ENCODE measurements at regions not wholly inside any gene's neighbourhood (a gene's known extent, or its start where the extent isn't known, plus 50 kb on each side); places are given as distances from the start of the nearest gene placed in this dataset.

DNA sequence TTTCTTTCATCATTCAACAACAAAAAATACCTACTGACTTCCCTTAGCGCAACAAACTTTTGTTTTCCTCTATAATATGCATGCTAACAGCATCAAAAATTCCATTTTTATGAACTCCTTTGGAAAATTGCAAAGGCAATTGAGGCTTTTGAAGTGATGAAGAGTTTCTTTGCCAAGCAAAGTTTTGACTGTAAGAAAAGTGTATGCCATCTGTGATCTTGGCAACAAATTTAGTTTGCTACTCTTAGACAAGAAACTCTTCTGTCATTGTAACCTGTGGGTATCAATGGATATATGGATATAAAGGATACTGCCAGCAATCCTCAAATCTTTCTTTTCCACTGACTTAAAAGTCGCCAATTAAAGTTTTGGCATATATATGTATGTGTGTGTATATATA, 72.0 kb upstream of the GABRA1 start:
- no peak overlapping the region for H2BK20ac ChIP-seq (ENCODE audit: low read length)
- H2AFZ ChIP-seq (ENCODE audit: low read length), result no peak overlapping the region
- no peak overlapping the region for H3K27ac ChIP-seq (ENCODE audit: low read depth, low read length)
- FAIRE-seq (no peak), DNase-seq (ENCODE audit: low read depth in 1 of 2, low spot score in 2 of 2) (no peak)
- ChIA-PET POLR2A (ENCODE audit: partially characterized antibody) (no interaction called here), CTCF (ENCODE audit: partially characterized antibody) (no interaction called here)
- no peak overlapping the region for H4K5ac ChIP-seq (ENCODE audit: insufficient read length, low read depth, low read length)
- H4K91ac ChIP-seq (replicated peaks; ENCODE audit: insufficient read length, low read length), result no peak overlapping the region
- H3K23me2 ChIP-seq (ENCODE audit: low read depth, low read length), result no peaks in the 10 kb centered on the region
- H3K56ac ChIP-seq (replicated peaks; ENCODE audit: insufficient read length, low read depth, low read length), result no peak overlapping the region
- no peak overlapping the region for H4K8ac ChIP-seq (ENCODE audit: extremely low read depth, insufficient read depth, low read length)
- H3K4me3 ChIP-seq (ENCODE audit: extremely low read depth in 1 of 4, insufficient read depth in 2 of 4, low read depth in 3 of 4, low read length in 4 of 4), result no peak overlapping the region
- no peak overlapping the region for H2BK15ac ChIP-seq (ENCODE audit: low read length)
- no peak overlapping the region for H2AK5ac ChIP-seq (ENCODE audit: low read depth, low read length)
- H3K18ac ChIP-seq (ENCODE audit: extremely low read depth, low read length), result no peak overlapping the region
- H4K20me1 ChIP-seq (replicated peaks in 1 of 2; ENCODE audit: control insufficient read depth in 1 of 2, insufficient read depth in 2 of 2, low read length in 2 of 2), result no peaks in the 10 kb centered on the region
- H3K4ac ChIP-seq (replicated peaks; ENCODE audit: insufficient read length, low read depth, low read length), result no peak overlapping the region
- H2BK12ac ChIP-seq (ENCODE audit: low read depth, low read length), result no peak overlapping the region
- 91% methylated on average over 2 of the region's 2 CpGs; no CpG with 5 or more reads in 1 of the 2 experiments for WGBS, 2 experiments (ENCODE audit: extremely low coverage in 1 of 2, insufficient coverage in 1 of 2, insufficient read length in 1 of 2, insufficient replicate concordance in 2 of 2, low coverage in 1 of 2, low lambda C conversion rate in 2 of 2, missing lambda C conversion rate in 1 of 2)
- H3K36me3 ChIP-seq (ENCODE audit: control insufficient read depth in 2 of 4, insufficient read depth in 4 of 4, low read length in 3 of 4), result no peaks in the 10 kb centered on the region
- no peak overlapping the region for H3K14ac ChIP-seq (ENCODE audit: insufficient read length)
- H2BK5ac ChIP-seq (ENCODE audit: low read depth, low read length), result no peak overlapping the region
- TF ChIP-seq FOSL1 (IDR thresholded peaks at IDR 0.05; ENCODE audit: insufficient read depth, low read depth, low read length) (no peak), TAF7 (optimal IDR thresholded peaks at IDR 0.05; ENCODE audit: borderline replicate concordance, low read depth, low read length) (no peak), KDM4A (IDR thresholded peaks at IDR 0.05; ENCODE audit: low read depth, low read length, severe bottlenecking) (no peak), GTF2F1 (IDR thresholded peaks at IDR 0.05; ENCODE audit: borderline replicate concordance, low read depth, low read length) (no peak), YY1 (IDR thresholded peaks at IDR 0.05; ENCODE audit: low read depth, low read length) (no peak), TCF12 (IDR thresholded peaks at IDR 0.05; ENCODE audit: low read depth, low read length) (no peak)
- TF ChIP-seq, protein P1, sequence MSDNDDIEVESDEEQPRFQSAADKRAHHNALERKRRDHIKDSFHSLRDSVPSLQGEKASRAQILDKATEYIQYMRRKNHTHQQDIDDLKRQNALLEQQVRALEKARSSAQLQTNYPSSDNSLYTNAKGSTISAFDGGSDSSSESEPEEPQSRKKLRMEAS (IDR thresholded peaks at IDR 0.05), result no peak
- no peaks in the 10 kb centered on the region for H3K79me1 ChIP-seq (ENCODE audit: low read depth, low read length)
- H3K4me2 ChIP-seq (ENCODE audit: insufficient read depth in 1 of 2, low read depth in 2 of 2, low read length in 2 of 2), result no peak overlapping the region
- no peaks in the 10 kb centered on the region; a peak in 1 of 7 replicates for H3K4me1 ChIP-seq (replicated peaks in 1 of 4; ENCODE audit: control insufficient read depth in 3 of 4, insufficient read depth in 4 of 4, low read length in 3 of 4)
- H3K9me3 ChIP-seq (ENCODE audit: insufficient read depth in 2 of 2, low read depth in 1 of 2, low read length in 1 of 2), result no peaks in the 10 kb centered on the region
- no peaks in the 10 kb centered on the region for H3K79me2 ChIP-seq (ENCODE audit: control insufficient read depth in 1 of 2, insufficient read depth in 2 of 2, low read length in 2 of 2)
- no peak overlapping the region for H3K9ac ChIP-seq (replicated peaks in 1 of 4; ENCODE audit: extremely low read depth in 1 of 4, low read depth in 3 of 4, low read length in 3 of 4)
- H2BK120ac ChIP-seq (replicated peaks; ENCODE audit: low read depth, low read length), result no peak overlapping the region
- no peaks in the 10 kb centered on the region for H3K27me3 ChIP-seq (replicated peaks in 1 of 4; ENCODE audit: control insufficient read depth in 3 of 4, extremely low read depth in 1 of 4, insufficient read depth in 3 of 4, low read length in 3 of 4)
- H3K23ac ChIP-seq (ENCODE audit: insufficient read length), result no peak overlapping the region

Measured in H1 (cell line).